CD8-positive, alpha-beta memory T cell (primary cell): ENCODE measurements at regions not wholly inside any gene's neighbourhood (a gene's known extent, or its start where the extent isn't known, plus 50 kb on each side); places are given as distances from the start of the nearest gene placed in this dataset.
A peak's percentile ranks its signal among the peaks of the same experiment; 100 is the strongest.

Source experiments
- CTCF ChIA-PET: fragments of 350-600 bp; sonication (Branson Sonifier 250); formaldehyde crosslinking; loops from one replicate; lab custom pipeline; 2021; ENCODE audit warnings: antibody characterized with exemption; lab: Charles Lee
- POLR2A ChIA-PET: fragments of 350-600 bp; sonication (Branson Sonifier 250); formaldehyde crosslinking; loops from one replicate; lab custom pipeline; 2021; ENCODE audit warnings: antibody characterized with exemption; lab: Charles Lee
- DNase-seq, 5 donors: peaks; one replicate each; pipeline versions ENCODE4 v3.0.0 to v3.0.0-alpha.2; 2020 to 2022; ENCODE audit warnings: mixed read lengths in 1 of 5
- H3K27ac ChIP-seq: one replicate; pipeline ENCODE4 v1.7.0; 2013; ENCODE audit warnings: low read depth, mild to moderate bottlenecking, low read length, moderate library complexity
- H3K27me3 ChIP-seq: 2 replicates; pipeline ENCODE4 v1.7.0; 2013; ENCODE audit warnings: low read length, mild to moderate bottlenecking; ENCODE audit not compliant: insufficient read depth, poor library complexity, severe bottlenecking
- H3K36me3 ChIP-seq: 2 replicates; pipeline ENCODE4 v1.7.0; 2013; ENCODE audit warnings: mild to moderate bottlenecking, low read length, moderate library complexity; ENCODE audit not compliant: insufficient read depth
- H3K4me1 ChIP-seq: 2 replicates; pipeline ENCODE4 v1.7.0; 2013; ENCODE audit warnings: mild to moderate bottlenecking, low read length, moderate library complexity; ENCODE audit not compliant: insufficient read depth
- H3K4me3 ChIP-seq: 2 replicates; pipeline ENCODE4 v1.7.0; 2013; ENCODE audit warnings: mild to moderate bottlenecking, low read length
- H3K9me3 ChIP-seq: 2 replicates; pipeline ENCODE4 v1.7.0; 2013; ENCODE audit warnings: mild to moderate bottlenecking, low read length
- H3K27ac Mint-ChIP-seq, 8 donors: one replicate each; pipeline ENCODE4 v1.8.0; 2020 to 2021; ENCODE audit warnings: mixed read lengths in 8 of 8, mild to moderate bottlenecking in 6 of 8, inconsistent platforms in 3 of 8, moderate library complexity in 3 of 8
- H3K27me3 Mint-ChIP-seq, 2 donors: one replicate each; pipeline ENCODE4 v1.8.0; 2020 to 2021; ENCODE audit warnings: mixed read lengths in 2 of 2, mild to moderate bottlenecking in 1 of 2, moderate library complexity in 1 of 2
- H3K36me3 Mint-ChIP-seq, 3 donors: one replicate each; pipeline ENCODE4 v1.8.0; 2020 to 2021; ENCODE audit warnings: mixed read lengths in 3 of 3, inconsistent platforms in 1 of 3, mild to moderate bottlenecking in 1 of 3
- H3K4me1 Mint-ChIP-seq, 3 donors: one replicate each; pipeline ENCODE4 v1.8.0; 2020 to 2021; ENCODE audit warnings: mixed read lengths in 3 of 3, inconsistent platforms in 1 of 3, mild to moderate bottlenecking in 1 of 3
- H3K4me3 Mint-ChIP-seq, 7 donors: one replicate each; pipeline ENCODE4 v1.8.0; 2020 to 2021; ENCODE audit warnings: mixed read lengths in 7 of 7, mild to moderate bottlenecking in 6 of 7, moderate library complexity in 4 of 7, inconsistent platforms in 2 of 7
- H3K9me3 Mint-ChIP-seq, 5 donors: one replicate each; pipeline ENCODE4 v1.8.0; 2020 to 2022; ENCODE audit warnings: mixed read lengths in 5 of 5, mild to moderate bottlenecking in 3 of 5, moderate library complexity in 2 of 5, inconsistent platforms in 1 of 5

DNA sequence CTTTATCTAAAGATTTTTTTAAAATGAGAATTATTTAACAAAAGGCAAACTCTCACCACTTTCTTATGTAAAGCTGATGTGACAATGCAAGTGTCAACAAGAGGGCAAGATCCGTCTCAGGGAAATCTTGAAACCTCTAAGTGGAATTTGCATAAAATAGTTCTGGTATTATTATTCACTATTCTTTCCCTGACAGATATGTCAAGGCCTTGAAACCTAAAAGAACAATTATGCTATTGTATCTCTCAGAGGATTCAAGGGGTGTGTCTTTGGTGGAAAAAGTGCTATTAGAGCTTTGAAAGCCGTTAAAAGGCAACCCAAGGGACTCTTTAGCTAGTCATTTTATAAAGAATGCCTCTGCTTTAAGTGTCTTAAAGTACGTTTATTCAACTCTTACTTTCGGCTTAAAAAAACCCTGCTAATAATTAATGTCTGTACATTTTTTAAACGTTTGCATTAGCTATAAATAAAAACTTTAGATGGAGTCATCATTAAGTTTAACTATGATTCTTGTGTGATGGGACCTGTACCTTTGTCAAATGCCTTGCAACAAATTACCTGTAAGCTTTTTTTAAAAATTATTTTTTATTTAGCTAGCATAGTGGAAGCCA is 585.5 kb downstream of the VRK1 start:
- Mint-ChIP-seq H3K9me3 (peaks cover 0 to 14% (median 8%) of the 10 kb centered on the region in 5 donors), H3K27ac (no peak overlapping the region), H3K4me1 (peaks cover 50 to 59% (median 53%) of the 10 kb centered on the region in 3 donors), H3K27me3 (no peaks in the 10 kb centered on the region), H3K36me3 (peaks cover 4 to 22% (median 9%) of the 10 kb centered on the region in 3 donors), H3K4me3 (no peak overlapping the region)
- peaks cover 4% of the 10 kb centered on the region for H3K9me3 ChIP-seq
- H3K36me3 ChIP-seq, result no peaks in the 10 kb centered on the region
- POLR2A ChIA-PET, result interaction anchor here (1.0 kb wide), 1 partner anchor 12 kb away, joined by 3 read pairs; no protein-coding TSS in a partner anchor
- H3K4me1 ChIP-seq, result peaks cover 45% of the 10 kb centered on the region
- no peak overlapping the region for H3K4me3 ChIP-seq
- H3K27me3 ChIP-seq, result no peaks in the 10 kb centered on the region
- CTCF ChIA-PET, result no interaction called here
- no peak for DNase-seq
- H3K27ac ChIP-seq, result no peak overlapping the region

- peaks cover 15% of the 10 kb centered on the region for H3K4me1 ChIP-seq
- H3K9me3 ChIP-seq, result peaks cover 4% of the 10 kb centered on the region
These were observed 588.5 kb downstream of the VRK1 start for GRCh38 chr14:97385727-97386126.

GRCh38 chr14:97387252-97387874 is 590.2 kb downstream of the VRK1 start:
- no peaks in the 10 kb centered on the region for H3K27me3 ChIP-seq
- Mint-ChIP-seq H3K36me3 (peaks cover 0 to 10% (median 7%) of the 10 kb centered on the region in 3 donors), H3K27ac (peak overlapping the region in 2 of 8 donors; percentile 47 to 64), H3K27me3 (peaks cover 0 to 1% of the 10 kb centered on the region in 2 donors), H3K4me1 (peaks cover 17 to 34% (median 19%) of the 10 kb centered on the region in 3 donors), H3K9me3 (no peaks in the 10 kb centered on the region), H3K4me3 (no peak overlapping the region)
- no peak overlapping the region for H3K4me3 ChIP-seq
- no peaks in the 10 kb centered on the region for H3K9me3 ChIP-seq
- peaks cover 2% of the 10 kb centered on the region for H3K4me1 ChIP-seq
- H3K27ac ChIP-seq, result no peak overlapping the region
- ChIA-PET POLR2A (no interaction called here), CTCF (no interaction called here)
- H3K36me3 ChIP-seq, result no peaks in the 10 kb centered on the region
- no peak for DNase-seq

More at GRCh38 chr14:97385727-97386126, 588.5 kb downstream of the VRK1 start:
- no peak for DNase-seq
- peaks cover 0 to 11% (median 8%) of the 10 kb centered on the region in 5 donors for H3K9me3 Mint-ChIP-seq
- POLR2A ChIA-PET, result no interaction called here
- H3K4me1 Mint-ChIP-seq, result peaks cover 24 to 40% (median 27%) of the 10 kb centered on the region in 3 donors
- H3K36me3 Mint-ChIP-seq, result peaks cover 4 to 25% (median 9%) of the 10 kb centered on the region in 3 donors
- H3K27me3 Mint-ChIP-seq, result no peaks in the 10 kb centered on the region
- no peaks in the 10 kb centered on the region for H3K36me3 ChIP-seq
- CTCF ChIA-PET, result no interaction called here
- H3K27ac ChIP-seq, result no peak overlapping the region
- no peak overlapping the region for H3K4me3 ChIP-seq
- no peak overlapping the region for H3K27ac Mint-ChIP-seq
- no peak overlapping the region for H3K4me3 Mint-ChIP-seq
- no peaks in the 10 kb centered on the region for H3K27me3 ChIP-seq

GRCh38 chr14:97388408-97388807 is 591.2 kb downstream of the VRK1 start:
- Histone ChIP-seq H3K4me1 (peaks cover 5% of the 10 kb centered on the region), H3K4me3 (no peak overlapping the region), H3K27ac (no peak overlapping the region), H3K36me3 (no peaks in the 10 kb centered on the region), H3K9me3 (no peaks in the 10 kb centered on the region), H3K27me3 (no peaks in the 10 kb centered on the region)
- Mint-ChIP-seq H3K4me1 (peaks cover 28 to 44% (median 30%) of the 10 kb centered on the region in 3 donors), H3K9me3 (no peaks in the 10 kb centered on the region), H3K4me3 (no peak overlapping the region), H3K27ac (no peak overlapping the region), H3K27me3 (peaks cover 0 to 1% of the 10 kb centered on the region in 2 donors), H3K36me3 (peaks cover 0 to 10% (median 7%) of the 10 kb centered on the region in 3 donors)
- POLR2A ChIA-PET, result no interaction called here
- CTCF ChIA-PET, result no interaction called here
- no peak for DNase-seq

- peaks cover 0 to 4% (median 3%) of the 10 kb centered on the region in 3 donors for H3K36me3 Mint-ChIP-seq
- H3K36me3 ChIP-seq, result no peaks in the 10 kb centered on the region
- H3K4me1 ChIP-seq, result peaks cover 10% of the 10 kb centered on the region
- DNase-seq, result no peak
- no peaks in the 10 kb centered on the region for H3K9me3 Mint-ChIP-seq
- H3K27ac ChIP-seq, result no peak overlapping the region
- ChIA-PET CTCF (no interaction called here), POLR2A (interaction anchor here (1.7 kb wide), 1 partner anchor 11 kb away, joined by 4 read pairs; no protein-coding TSS in a partner anchor)
- H3K27me3 Mint-ChIP-seq, result peaks cover 0 to 1% of the 10 kb centered on the region in 2 donors
- H3K27ac Mint-ChIP-seq, result peak overlapping the region in 1 of 8 donors; percentile 80
- H3K4me1 Mint-ChIP-seq, result peaks cover 27 to 51% (median 34%) of the 10 kb centered on the region in 3 donors
- H3K9me3 ChIP-seq, result no peaks in the 10 kb centered on the region
- H3K4me3 Mint-ChIP-seq, result no peak overlapping the region
- no peaks in the 10 kb centered on the region for H3K27me3 ChIP-seq
- H3K4me3 ChIP-seq, result no peak overlapping the region
These were observed 593.0 kb downstream of the VRK1 start for GRCh38 chr14:97390096-97390724.

DNA sequence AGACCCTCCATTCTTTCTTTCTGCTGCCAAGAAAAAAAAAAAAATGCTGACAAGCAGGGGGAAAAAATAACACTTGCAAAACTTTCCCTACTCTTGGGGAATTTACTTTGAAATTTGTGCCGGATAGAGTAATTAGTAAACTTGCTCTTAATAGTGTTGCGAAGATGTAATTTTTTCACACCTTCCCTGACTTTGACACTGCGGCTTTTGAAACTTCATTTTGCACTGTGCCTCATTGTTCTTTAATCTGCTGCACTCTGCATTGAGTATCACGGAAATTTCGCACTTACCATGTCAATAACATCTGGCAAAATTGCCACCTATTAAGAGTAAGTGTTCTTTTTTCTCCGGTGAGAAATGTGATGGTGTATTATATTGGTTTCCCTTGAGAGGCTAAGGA is 596.1 kb downstream of the VRK1 start:
- Histone ChIP-seq H3K27me3 (no peaks in the 10 kb centered on the region), H3K27ac (no peak overlapping the region), H3K9me3 (no peaks in the 10 kb centered on the region), H3K4me1 (peaks cover 13% of the 10 kb centered on the region), H3K36me3 (no peaks in the 10 kb centered on the region), H3K4me3 (no peak overlapping the region)
- ChIA-PET POLR2A (interaction anchor here (0.7 kb wide), 1 partner anchor 85 kb away, joined by 3 read pairs; no protein-coding TSS in a partner anchor), CTCF (no interaction called here)
- Mint-ChIP-seq H3K27ac (peak overlapping the region; percentile 15 to 96 (median 70)), H3K4me3 (peak overlapping the region in 6 of 7 donors; percentile 19 to 73 (median 49)), H3K9me3 (no peaks in the 10 kb centered on the region), H3K36me3 (peaks cover 0 to 7% (median 2%) of the 10 kb centered on the region in 3 donors), H3K27me3 (peaks cover 0 to 1% of the 10 kb centered on the region in 2 donors), H3K4me1 (peaks cover 29 to 66% (median 44%) of the 10 kb centered on the region in 3 donors)
- peak in 1 of 5 donors; percentile 57 for DNase-seq

DNA sequence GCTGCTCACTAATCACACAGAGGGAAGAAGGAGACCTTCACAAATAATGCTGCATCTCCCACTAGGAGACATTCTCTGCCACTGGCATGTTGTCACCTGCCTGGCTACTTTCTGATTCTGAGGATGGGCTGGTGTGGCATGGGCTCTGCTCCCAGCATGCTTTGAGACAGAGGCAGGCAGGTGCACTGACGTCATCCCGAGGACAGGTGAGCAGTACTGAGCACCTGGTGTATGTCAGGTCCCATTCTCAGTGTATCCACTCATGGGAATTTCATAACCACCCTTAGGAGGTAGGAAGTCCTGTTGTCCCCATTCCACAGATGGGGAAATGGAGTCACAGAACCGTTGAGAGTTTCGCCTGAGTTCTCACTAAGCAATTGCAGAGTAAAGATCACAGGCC is 597.9 kb downstream of the VRK1 start:
- Mint-ChIP-seq H3K9me3 (no peaks in the 10 kb centered on the region), H3K36me3 (peaks cover 0 to 4% (median 3%) of the 10 kb centered on the region in 3 donors), H3K27ac (peak overlapping the region in 6 of 8 donors; percentile 13 to 71 (median 60)), H3K4me1 (peaks cover 24 to 71% (median 45%) of the 10 kb centered on the region in 3 donors), H3K27me3 (peaks cover 0 to 1% of the 10 kb centered on the region in 2 donors), H3K4me3 (peak overlapping the region in 1 of 7 donors; percentile 56)
- Histone ChIP-seq H3K9me3 (no peaks in the 10 kb centered on the region), H3K27me3 (no peaks in the 10 kb centered on the region), H3K4me1 (peaks cover 13% of the 10 kb centered on the region), H3K4me3 (no peak overlapping the region), H3K36me3 (no peaks in the 10 kb centered on the region), H3K27ac (no peak overlapping the region)
- POLR2A ChIA-PET, result no interaction called here
- CTCF ChIA-PET, result no interaction called here
- DNase-seq, result no peak
